ENCODE measurements at regions not wholly inside any gene's neighbourhood (a gene's known extent, or its start where the extent isn't known, plus 50 kb on each side); places are given as distances from the start of the nearest gene placed in this dataset.
A peak's percentile ranks its signal among the peaks of the same experiment; 100 is the strongest.

DNA sequence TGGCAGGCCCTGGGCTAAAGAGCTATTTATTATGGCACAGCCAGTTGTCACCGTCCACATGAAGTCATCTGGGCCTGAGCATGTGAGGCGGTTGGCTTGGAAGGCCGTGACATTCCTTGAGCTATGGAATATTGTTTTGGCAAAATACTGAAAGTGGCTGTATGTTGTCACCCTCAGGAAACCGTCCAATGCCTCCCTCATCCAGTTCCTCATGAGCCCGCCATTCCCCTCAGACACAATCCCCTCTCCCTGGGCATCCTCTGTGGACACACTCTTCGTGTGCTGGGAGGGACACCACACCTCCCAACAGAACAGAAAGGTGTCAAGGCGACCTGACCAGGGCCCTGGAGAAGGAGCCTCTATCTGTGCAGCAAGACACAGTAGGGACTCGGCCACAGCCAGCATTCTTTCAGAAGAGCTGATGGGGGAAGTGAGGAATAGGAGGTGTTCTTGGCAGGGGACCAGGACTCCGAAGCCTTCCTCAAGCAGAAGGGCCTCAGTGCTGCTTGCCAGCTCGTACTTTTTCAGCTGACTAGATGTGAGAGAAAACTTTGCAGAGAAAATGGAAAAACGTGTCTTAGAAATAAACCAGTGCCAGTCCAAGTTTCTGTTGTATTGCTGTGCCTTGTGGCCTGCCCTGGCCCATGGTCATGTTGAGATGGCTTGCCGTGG lies 120.5 kb downstream of the SOD2 start:
- WGBS, 2 donors, result 64 to 77% methylated on average over 12 of the region's 12 CpGs
- Histone ChIP-seq H3K27me3 (ENCODE audit: control insufficient read depth in 3 of 3, insufficient read depth in 3 of 3, low read length in 2 of 3) (peaks cover 0 to 2% (median 0%) of the 10 kb centered on the region in 3 donors), H3K9me3 (ENCODE audit: control insufficient read depth in 4 of 4, insufficient read depth in 3 of 4, low read length in 3 of 4) (peaks cover 0 to 16% (median 2%) of the 10 kb centered on the region in 4 donors), H3K4me1 (ENCODE audit: control insufficient read depth in 5 of 5, insufficient read depth in 5 of 5, low read length in 5 of 5) (no peaks in the 10 kb centered on the region), H3K4me3 (no peak overlapping the region), H3K27ac (ENCODE audit: low read depth in 1 of 2, low read length in 1 of 2) (no peak overlapping the region), H3K36me3 (ENCODE audit: control insufficient read depth in 4 of 4, insufficient read depth in 4 of 4, low read length in 4 of 4) (no peaks in the 10 kb centered on the region), H3K9ac (ENCODE audit: insufficient read depth in 1 of 2, low read length in 2 of 2) (no peak overlapping the region)
- TF ChIP-seq, protein P1, sequence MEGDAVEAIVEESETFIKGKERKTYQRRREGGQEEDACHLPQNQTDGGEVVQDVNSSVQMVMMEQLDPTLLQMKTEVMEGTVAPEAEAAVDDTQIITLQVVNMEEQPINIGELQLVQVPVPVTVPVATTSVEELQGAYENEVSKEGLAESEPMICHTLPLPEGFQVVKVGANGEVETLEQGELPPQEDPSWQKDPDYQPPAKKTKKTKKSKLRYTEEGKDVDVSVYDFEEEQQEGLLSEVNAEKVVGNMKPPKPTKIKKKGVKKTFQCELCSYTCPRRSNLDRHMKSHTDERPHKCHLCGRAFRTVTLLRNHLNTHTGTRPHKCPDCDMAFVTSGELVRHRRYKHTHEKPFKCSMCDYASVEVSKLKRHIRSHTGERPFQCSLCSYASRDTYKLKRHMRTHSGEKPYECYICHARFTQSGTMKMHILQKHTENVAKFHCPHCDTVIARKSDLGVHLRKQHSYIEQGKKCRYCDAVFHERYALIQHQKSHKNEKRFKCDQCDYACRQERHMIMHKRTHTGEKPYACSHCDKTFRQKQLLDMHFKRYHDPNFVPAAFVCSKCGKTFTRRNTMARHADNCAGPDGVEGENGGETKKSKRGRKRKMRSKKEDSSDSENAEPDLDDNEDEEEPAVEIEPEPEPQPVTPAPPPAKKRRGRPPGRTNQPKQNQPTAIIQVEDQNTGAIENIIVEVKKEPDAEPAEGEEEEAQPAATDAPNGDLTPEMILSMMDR (IDR thresholded peaks at IDR 0.05; ENCODE audit: control extremely low read depth, extremely low read depth), result no peak
- ATAC-seq (ENCODE audit: insufficient read depth, low FRiP score) (no peak), DNase-seq (peak in 1 of 3 donors; percentile 18)

DNA sequence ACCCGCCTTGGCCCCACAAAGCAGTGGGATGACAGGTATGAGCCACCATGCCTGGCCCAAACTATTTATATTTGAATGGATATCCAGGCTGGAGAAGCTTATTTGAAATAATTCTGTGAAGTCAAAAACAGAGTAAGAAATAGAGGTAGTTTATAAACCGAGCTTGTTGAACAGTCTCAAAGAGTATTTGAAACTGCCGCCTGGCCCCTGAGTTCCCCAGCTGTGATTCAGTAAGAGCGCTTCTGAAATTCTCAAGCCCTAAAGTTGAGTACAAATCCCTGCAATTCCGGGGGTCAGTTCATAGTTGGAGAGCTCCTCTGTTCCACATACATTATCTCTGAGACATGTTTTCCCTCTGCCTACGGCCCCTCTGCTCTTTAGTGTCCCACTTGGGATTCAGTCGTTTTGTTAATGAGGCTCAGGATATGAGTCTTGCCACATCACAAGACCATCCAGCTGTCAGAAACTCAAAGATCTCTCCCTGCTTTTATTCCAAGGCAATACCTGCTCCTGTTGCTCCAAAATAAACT lies 127.8 kb downstream of the SOD2 start:
- Histone ChIP-seq H3K27ac (ENCODE audit: low read depth in 1 of 2, low read length in 1 of 2) (no peak overlapping the region), H3K4me1 (ENCODE audit: control insufficient read depth in 5 of 5, insufficient read depth in 5 of 5, low read length in 5 of 5) (no peaks in the 10 kb centered on the region), H3K4me3 (no peak overlapping the region), H3K36me3 (ENCODE audit: control insufficient read depth in 4 of 4, insufficient read depth in 4 of 4, low read length in 4 of 4) (no peaks in the 10 kb centered on the region), H3K27me3 (ENCODE audit: control insufficient read depth in 3 of 3, insufficient read depth in 3 of 3, low read length in 2 of 3) (no peaks in the 10 kb centered on the region), H3K9ac (ENCODE audit: insufficient read depth in 1 of 2, low read length in 2 of 2) (no peak overlapping the region), H3K9me3 (ENCODE audit: control insufficient read depth in 4 of 4, insufficient read depth in 3 of 4, low read length in 3 of 4) (peaks cover 0 to 11% (median 2%) of the 10 kb centered on the region in 4 donors)
- WGBS, 2 donors, result 69 to 85% methylated on average over 7 of the region's 7 CpGs
- ATAC-seq (ENCODE audit: insufficient read depth, low FRiP score), result no peak
- DNase-seq, result peak in 2 of 3 donors; percentile 10 to 19
- TF ChIP-seq, protein P1 (IDR thresholded peaks at IDR 0.05; ENCODE audit: control extremely low read depth, extremely low read depth), result no peak

DNA sequence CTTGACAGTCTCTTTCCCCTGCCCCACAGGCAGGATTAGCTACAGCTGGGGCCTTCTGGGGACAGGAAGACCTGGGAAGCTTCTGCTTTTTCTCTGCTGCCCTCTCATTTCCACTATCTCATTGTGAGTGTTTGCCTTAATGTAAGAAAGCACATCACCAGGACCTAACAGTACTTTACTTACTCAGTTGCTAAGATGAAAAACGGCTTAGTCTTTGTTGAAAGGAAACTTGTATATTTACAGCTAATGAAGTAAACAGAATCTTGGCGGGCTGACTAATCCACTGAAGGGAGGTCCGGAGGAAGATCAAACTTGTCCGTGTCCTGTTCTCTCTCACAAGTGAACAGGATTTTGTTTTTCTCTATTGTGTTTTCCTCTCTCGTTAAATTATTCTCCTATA lies 128.6 kb downstream of the SOD2 start:
- TF ChIP-seq, protein P1 (IDR thresholded peaks at IDR 0.05; ENCODE audit: control extremely low read depth, extremely low read depth), result no peak
- no peak overlapping the region for H3K9ac ChIP-seq (ENCODE audit: insufficient read depth in 1 of 2, low read length in 2 of 2)
- H3K4me3 ChIP-seq, result no peak overlapping the region
- DNase-seq, result peak in 1 of 3 donors; percentile 12
- peaks cover 0 to 5% (median under 1%) of the 10 kb centered on the region in 4 donors for H3K9me3 ChIP-seq (ENCODE audit: control insufficient read depth in 4 of 4, insufficient read depth in 3 of 4, low read length in 3 of 4)
- H3K4me1 ChIP-seq (ENCODE audit: control insufficient read depth in 5 of 5, insufficient read depth in 5 of 5, low read length in 5 of 5), result no peaks in the 10 kb centered on the region
- no peaks in the 10 kb centered on the region for H3K36me3 ChIP-seq (ENCODE audit: control insufficient read depth in 4 of 4, insufficient read depth in 4 of 4, low read length in 4 of 4)
- no peak for ATAC-seq (ENCODE audit: insufficient read depth, low FRiP score)
- no peak overlapping the region for H3K27ac ChIP-seq (ENCODE audit: low read depth in 1 of 2, low read length in 1 of 2)
- 64 to 71% methylated on average over 5 of the region's 5 CpGs for WGBS, 2 donors
- H3K27me3 ChIP-seq (ENCODE audit: control insufficient read depth in 3 of 3, insufficient read depth in 3 of 3, low read length in 2 of 3), result no peaks in the 10 kb centered on the region

Measured in lung (tissue), 11 donors.